GM21367 (cell line): ENCODE measurements at regions not wholly inside any gene's neighbourhood (a gene's known extent, or its start where the extent isn't known, plus 50 kb on each side); places are given as distances from the start of the nearest gene placed in this dataset.

Experiments used
- ATAC-seq: cut with Tn5 transposase; IDR thresholded peaks from one replicate; pipeline ENCODE4 v1.9.1; 2021; ENCODE audit not compliant: unreplicated experiment

GRCh38 chr4:100809506-100809905 is 291.7 kb upstream of the EMCN start:
- no peak for ATAC-seq

- ATAC-seq = no peak
Observed at GRCh38 chr4:100806988-100807387, 289.2 kb upstream of the EMCN start.

DNA sequence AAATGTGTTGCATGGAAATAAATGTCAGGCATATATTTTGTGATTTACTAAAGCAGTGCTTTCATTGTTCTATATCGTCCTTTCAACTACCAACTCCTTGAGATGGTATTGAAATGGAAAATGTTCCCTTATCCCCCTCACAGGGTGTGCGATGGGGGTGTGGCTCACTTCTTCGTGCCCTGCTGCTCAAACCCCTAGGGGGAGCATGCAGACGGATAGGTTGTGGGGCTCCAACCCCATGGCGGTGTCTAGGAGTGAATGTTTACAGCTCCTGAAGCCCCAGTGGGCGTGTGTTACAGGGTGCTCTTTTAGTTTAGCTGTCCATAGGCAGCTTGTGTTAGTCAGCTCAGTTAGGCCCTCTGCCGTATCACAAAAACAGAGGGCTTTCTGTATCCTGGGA is 287.7 kb upstream of the EMCN start:
- ATAC-seq = no peak

DNA sequence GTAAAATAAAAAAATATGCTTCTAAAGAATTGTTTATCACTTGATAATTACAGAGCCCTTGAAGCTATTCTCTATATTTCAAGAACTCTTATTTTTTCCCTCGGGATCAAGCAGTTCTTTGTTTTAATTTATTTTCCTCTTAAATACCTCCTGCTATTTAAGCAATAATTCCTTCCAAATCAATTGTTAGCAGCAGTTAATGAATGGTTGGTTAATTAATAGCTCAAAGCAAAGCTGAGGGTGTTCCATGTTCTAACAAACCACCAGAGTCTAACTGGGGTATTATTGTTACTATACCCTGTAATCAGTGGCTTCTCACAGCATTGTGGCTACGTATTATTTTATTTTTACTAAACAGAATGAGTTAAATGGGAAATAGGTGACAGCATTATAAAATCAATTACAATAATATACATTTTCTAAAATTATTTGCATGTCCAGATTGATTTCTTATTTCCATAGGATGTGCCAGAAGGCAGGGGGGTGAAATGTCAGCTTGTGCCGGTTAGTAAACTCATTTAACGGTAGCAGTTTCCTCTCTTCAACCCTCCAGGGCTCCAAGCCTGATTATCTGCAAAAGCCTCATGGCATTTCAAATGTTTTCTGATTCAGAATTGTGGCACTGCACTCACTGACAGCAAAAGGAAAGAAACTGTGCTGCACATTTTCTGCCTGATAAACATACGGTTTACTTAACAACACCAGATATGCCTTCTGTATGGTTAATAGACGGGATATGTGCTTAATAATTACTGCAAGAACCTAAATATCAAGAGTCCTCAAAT is 286.9 kb upstream of the EMCN start:
- no peak for ATAC-seq

- ATAC-seq = no peak
Observed at GRCh38 chr4:100803751-100804150, 285.9 kb upstream of the EMCN start.

GRCh38 chr4:100799761-100800539 is 282.1 kb upstream of the EMCN start:
- no peak for ATAC-seq

DNA sequence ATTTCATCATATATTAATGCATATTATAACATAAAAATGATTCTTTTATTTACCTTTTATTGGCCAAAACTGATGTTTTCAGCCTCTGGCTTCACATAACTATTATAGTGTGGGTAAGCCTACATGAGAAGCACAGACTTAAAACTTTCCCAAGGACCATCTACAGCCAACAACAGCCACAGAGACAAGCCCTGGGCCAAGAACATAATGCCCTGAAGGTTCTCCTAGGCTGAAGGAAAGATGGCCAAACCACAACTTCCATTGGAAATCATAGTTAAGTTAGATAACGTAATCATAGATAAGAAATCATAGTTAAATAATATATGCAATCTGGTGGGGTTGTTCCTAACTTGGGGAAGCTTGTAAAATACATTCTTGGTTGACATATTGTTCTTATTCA is 280.0 kb upstream of the EMCN start:
- no peak for ATAC-seq

DNA sequence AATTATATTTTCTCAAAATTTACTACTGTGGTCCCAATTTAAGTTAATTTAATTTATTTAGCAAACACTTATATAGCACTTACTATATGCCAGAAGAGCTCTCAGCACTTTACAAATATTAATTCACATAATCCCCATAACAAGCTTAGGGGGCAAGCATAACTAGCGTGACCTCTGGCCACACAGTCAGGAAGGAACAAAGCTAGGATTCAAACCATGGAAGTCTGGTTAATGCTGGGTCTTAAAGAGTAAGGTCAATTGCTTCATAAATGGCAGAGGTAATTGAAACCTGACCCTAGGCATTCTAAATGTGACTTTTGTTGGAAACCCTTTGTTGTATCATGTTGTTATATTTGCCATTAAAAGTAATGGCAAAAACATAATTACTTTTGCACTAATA is 279.5 kb upstream of the EMCN start:
- no peak for ATAC-seq

- ATAC-seq = no peak
Observed at GRCh38 chr4:100796332-100796731, 278.5 kb upstream of the EMCN start.

DNA sequence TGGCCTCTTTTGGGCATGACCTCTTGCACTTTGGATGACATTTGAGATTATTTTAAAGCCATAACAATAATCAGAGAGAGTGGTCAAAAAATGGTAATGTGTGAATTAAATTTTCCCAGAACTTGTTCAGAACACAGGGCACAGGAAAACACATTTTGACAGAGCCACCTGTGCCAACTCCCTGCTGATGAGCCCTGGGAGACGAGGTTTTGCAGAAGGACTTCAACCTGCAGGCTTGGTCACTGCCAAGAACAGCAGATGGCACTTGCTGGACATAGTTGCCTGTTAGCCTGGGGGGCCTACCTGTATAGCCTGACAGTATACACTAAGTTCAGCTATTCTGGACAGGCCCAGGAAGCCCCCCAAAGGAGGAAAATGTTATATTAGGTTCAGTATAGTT is 277.8 kb upstream of the EMCN start:
- no peak for ATAC-seq

DNA sequence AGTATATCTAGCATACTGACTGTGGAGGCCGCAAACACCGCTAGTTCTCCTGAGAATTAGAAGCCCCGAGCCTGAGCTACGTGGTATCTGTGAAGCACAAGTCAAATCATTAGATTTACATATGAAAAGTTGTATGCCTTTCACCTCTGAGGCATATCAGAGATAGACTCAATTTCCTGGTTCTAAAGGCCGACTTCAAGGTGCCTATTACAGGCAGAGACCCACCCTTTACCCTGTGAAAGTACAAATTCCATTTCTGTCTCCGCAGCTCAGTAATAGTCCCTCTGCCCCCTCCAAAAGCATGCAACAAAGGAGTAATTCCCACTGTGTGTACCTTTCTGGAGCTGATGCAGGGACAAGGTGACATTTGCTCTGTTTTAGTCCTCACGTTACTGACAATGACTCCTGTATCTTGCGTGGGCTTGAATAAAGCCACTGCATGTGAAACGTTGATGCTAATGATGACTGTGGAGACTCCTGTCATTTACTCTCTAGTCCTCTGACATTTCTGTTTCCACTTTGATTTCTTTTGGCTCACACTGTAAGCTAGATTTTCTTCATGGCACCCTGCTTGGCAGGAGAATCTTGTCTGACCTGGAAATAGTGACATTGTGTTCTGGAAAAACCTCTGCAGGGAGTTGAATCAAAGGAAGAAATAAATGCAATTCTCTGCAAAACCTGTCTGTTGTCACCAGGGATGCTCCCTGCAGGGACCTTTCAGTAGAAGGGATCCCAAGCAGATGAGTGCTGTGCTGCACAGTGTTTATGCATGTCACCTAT is 273.2 kb upstream of the EMCN start:
- no peak for ATAC-seq

GRCh38 chr4:100789991-100790390 is 272.2 kb upstream of the EMCN start:
- no peak for ATAC-seq

DNA sequence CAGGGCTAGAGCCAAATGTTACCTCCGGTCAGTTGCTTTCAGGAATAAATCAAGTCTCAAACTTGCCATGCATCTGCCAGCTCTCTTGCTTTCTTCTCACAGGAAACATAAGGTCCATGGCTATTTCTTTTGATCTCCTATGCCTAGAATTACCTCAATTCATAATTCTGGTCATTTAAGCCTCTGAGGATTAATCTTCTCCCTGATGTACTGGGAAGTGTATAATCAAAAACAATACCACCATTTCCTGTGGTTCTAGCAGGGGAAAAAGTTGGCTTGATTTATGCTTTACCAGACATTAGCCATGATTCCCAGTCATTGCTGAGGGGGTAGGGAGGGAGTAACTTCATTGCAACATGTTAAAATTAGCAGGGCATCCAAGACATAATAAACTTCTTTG is 268.7 kb upstream of the EMCN start:
- no peak for ATAC-seq

GRCh38 chr4:100782356-100782755 is 264.5 kb upstream of the EMCN start:
- ATAC-seq = no peak

- no peak for ATAC-seq
Observed at GRCh38 chr4:100781435-100781834, 263.6 kb upstream of the EMCN start.

- no peak for ATAC-seq
Observed at GRCh38 chr4:100780126-100780525, 262.3 kb upstream of the EMCN start.

DNA sequence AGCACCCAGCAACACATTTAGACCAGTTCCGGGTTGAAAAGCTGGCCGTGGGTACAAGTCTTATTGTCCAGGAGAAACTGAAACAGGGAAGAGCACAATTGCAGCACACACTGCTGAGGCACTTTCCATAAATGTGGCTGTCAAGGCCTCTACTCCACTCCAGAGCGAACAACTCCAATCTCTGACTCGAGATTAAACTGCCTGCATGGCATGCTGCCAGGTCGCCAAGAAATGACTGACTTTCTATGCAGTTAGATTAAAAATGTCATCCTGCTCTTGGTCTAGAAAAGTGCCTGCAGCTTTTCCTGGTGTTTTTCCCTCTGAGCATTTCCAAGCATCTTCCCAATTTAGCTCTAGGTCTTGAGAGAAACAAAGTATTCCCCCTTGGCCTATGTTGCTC is 260.6 kb upstream of the EMCN start:
- no peak for ATAC-seq

DNA sequence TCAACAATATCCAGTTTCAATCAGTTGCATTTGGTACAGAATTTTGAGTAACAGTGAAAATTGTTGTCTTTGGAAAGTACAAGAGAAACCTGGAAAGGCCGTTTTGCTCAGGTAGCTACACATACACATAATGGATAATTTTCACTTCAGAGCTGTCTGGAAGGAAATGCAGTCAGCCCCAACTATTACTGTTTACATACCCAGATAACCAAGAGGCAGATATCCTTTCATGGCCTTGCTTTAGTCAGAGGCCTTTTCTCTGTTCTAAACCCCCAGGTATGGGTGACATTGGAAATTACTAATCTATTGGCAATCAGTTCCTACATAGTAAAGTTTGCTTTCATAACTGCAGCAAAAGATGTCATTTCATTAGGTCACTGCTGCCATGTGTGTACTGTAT is 244.9 kb upstream of the EMCN start:
- no peak for ATAC-seq

- no peak for ATAC-seq
Observed at GRCh38 chr4:100754751-100755150, 236.9 kb upstream of the EMCN start.

GRCh38 chr4:100746141-100746739 is 228.4 kb upstream of the EMCN start:
- ATAC-seq = no peak

DNA sequence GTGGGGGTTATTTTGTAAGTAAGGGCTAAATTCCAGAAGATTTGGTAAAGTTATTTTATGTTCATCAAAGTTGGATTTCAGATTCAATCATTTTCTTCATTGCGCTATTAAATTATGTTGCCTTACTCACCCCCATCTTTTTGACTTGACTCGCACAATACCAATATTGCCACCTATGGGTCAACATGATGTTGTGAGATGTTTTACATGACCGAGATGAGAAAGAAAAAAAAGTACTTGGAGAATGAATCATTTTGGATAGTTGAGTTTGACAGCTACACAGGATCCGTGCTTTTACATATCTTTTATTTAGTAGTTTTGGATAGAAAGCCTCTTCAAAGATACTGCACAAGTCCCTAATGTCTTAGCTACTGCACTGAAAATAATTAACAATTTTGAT is 224.2 kb upstream of the EMCN start:
- no peak for ATAC-seq
